GM18499 (cell line): ENCODE measurements at regions not wholly inside any gene's neighbourhood (a gene's known extent, or its start where the extent isn't known, plus 50 kb on each side); places are given as distances from the start of the nearest gene placed in this dataset.
"Not testable (repeated sequence)": the region's sequence is repeated elsewhere in the genome, so short reads cannot be mapped to it uniquely, and the experiment has no call there.

ENCODE experiments used
- ATAC-seq: cut with Tn5 transposase; IDR thresholded peaks from one replicate; pipeline ENCODE4 v1.9.1; 2021; ENCODE audit warnings: moderate number of reproducible peaks; ENCODE audit not compliant: insufficient read depth, unreplicated experiment

DNA sequence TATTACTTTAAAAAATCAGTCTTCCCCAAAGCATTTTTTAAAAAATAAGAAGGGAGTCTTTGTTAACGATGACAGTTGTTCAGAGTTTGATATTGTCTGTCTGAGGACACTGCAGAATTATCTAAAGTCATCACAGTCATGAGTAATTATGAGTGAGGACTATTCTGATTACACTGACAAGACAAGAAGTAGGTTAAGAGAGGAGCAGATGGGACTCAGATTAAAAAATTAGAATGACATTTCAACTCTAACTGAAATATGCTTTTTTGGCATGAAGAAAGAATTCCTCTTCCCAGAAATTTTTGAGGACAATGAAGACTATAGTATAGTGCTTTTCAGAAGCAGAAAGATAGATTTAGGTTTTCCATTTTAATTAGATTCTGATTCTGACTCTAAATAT lies 456.5 kb downstream of the EPHA7 start:
- no peak for ATAC-seq

DNA sequence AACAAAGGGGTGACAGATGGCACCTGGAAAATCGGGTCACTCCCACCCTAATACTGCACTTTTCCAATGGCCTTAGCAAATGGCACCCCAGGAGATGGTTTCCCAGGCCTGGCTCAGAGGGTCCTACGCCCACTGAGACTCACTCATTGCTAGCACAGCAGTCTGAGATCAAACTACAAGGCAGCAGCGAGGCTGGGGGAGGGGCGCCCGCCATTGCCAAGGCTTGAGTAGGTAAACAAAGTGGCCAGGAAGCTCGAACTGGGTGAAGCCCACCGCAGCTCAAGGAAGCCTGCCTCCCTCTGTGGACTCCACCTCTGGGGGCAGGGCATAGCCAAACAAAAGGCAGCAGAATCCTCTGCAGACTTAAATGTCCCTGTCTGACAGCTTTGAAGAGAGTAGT lies 467.2 kb downstream of the EPHA7 start:
- not testable (repeated sequence) for ATAC-seq

DNA sequence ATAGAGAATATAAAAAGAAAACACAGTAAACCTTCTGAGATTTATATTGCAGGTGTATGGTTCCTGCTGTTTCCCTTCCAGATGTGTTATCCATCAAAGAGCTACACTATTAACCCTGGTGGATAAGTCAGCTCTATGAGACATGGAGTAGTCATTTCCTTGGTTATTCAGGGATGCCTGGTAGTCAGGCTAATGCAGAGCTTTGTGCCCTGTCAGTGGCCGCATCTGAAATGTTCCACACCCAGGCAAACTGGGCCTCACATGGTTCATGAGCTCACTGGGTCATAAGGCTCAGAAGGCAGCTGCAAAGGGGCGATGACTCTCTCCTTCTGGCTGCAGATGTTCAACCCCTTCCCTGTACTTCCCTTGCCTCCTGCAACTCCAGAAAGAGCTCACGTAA lies 473.6 kb downstream of the EPHA7 start:
- no peak for ATAC-seq

DNA sequence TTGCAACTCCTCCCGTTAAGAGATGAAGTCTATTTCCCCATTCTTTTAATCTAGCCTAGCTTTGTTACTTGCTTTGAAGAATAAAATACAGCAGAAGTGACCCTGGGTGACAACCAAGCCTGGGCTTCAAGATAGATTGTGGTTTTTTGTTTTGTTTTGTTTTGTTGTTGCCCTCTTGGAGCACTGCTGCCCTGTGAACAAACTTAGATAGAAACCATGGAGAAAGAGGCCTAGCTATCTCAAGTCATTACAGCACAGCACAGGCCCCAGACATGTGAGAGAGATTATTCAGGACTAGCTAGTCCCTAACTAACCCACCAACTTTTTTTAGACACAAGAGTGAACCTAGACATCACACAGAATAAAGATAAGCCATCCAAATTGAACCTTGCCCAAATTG lies 475.2 kb downstream of the EPHA7 start:
- ATAC-seq = no peak

DNA sequence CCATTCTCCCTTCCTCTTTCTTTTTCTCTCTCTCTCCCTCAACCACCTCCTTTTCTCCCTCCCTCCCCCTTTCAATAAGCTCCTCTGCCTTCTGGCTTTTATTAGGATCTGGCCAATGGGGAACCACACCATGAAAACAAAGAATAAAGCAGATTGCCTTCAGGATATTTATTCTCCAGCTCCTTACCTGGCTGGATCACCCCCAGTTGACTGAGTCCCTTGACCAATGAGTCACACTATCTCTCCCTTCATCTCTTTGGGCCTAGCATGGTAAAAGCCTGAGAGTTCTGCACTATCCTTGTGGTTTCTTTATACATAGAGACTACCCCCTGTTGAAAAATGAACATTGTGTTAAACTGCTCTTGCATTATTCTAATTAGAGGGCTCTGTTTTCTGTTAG lies 476.8 kb downstream of the EPHA7 start:
- no peak for ATAC-seq

DNA sequence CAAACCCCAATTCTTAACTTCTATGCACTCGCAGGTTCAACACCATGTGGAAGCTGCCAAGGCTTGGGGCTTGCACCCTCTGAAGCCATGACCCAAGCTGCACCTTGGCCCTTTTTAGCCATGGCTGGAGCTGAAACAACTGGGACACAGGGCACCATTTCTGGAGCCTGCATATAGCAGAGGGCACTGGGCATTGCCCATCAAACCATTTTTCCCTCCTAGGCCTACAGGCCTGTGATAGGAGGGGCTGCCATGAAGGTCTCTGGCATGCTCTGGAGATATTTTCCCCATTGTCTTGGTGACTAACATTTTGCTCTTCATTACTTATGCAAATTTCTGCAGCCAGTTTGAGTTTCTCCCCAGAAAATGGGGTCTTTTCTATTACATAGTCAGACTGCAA lies 484.7 kb downstream of the EPHA7 start:
- no peak for ATAC-seq

DNA sequence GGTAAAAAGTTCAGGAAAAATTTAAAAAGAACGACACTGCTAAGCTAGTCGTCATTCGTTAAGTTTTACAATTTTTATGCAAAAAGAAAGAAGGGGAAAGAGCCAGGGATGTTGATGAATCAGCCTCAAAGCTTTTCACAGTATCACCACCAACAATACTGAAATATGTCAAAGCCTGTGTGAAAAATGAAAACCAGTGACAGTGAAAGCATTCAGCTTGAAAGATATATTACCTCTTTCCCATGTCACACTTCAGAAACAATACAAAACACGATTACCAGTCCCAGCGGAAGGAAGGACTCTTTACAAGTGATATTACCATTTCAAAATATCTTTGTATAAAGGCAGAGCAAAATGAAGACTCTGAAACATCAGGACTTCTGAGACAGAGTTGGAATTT lies 489.2 kb downstream of the EPHA7 start:
- ATAC-seq = no peak

DNA sequence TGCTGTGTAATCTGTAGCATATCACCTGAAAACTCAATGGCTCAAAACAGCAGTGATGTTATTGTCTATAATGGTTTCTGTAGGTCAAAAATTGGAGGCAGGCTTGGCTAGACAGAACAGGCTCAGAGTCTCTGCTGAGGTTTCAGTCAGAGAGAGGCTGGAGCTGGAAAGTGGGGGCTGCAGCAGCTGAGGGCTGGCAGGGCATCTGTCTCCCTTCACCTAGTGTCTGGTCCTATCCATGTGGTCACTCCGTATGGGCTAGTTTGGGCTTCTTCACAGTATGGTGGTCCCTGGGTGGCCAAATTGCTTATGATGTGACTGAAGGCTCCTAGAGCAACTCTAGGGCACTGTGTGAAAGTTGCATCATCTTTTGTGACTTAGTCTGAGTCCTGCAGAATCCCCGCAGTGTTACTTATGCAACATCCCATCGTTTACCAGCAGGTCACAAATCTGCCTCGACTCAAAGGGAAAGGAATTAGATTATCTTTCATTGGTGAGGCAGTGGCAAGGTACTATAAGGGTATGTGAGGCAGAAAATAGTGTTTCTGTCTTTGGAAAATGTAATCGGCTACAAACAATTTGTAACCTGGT lies 497.0 kb downstream of the EPHA7 start:
- ATAC-seq = no peak

DNA sequence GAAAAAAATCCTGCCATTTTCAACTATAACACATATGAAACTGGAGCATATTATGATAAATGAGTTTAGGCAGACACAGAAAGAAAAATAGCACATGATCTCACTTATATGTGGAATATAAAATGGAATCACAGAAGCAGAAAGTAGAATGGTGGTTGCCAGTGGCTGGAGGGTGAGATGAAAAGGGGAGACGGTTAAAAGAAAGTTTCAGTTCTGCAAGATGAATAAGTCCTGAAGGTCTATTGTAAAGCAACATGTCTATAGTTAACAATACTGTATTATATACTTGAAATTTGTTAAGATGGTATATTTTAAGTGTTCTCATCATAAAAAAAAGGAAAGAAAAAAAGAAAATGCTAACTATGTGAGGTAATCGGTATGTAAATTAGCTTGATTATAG lies 503.9 kb downstream of the EPHA7 start:
- ATAC-seq = no peak

DNA sequence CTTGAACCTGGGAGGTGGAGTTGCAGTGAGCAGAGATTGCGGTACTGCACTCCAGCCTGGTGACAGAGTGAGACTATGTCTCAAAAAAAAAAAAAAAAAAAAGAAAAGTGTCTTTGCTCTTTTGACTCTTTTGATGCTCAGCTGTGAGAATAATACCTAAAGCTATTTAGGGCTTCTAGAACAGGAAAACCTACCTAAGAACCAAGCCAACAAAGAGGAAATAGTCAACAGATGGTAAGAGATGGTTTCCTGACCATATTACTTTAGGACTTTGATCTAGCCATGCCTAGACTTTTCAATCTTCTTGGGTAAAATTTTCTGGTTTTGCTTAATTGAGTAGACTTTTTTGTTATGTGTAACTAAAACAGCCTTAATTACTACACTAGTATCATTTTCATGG lies 508.1 kb downstream of the EPHA7 start:
- ATAC-seq = no peak

DNA sequence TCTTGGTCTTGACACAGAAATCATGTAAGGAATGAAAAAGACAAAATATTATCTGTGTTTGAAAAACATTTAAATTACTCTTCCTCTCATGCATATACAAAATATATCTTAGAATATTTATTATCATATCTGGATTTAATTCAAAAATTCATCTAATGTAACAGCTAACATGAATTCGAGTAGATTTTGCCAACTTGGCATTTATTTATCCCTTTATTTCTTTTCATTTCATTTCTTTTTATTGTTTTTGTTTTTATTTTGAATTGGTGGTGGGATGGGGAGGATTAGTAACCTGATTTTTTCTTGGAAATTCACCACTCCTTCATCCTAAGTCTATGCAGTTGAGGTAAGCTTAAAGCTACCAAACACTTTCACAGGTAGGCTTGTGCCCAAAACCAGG lies 508.7 kb downstream of the EPHA7 start:
- no peak for ATAC-seq

DNA sequence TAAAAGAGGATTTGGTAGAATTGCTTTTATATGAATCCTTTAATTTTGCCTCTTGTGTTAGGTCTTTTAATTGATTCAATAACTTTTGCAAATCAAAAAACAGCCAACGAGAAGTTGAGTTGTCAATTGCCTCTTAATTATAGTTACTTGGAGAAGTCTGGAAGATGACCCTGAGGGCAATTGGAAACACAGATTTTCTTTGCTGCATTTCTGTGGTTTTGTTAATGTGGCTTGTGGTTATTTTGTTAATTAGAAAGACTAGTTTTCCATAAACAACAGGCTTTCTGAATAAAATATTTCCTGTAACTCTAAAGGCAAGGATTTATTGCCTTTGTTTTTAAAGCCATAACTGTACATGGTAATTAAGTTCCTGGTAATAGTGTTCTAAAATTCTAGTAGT lies 513.0 kb downstream of the EPHA7 start:
- ATAC-seq = no peak

DNA sequence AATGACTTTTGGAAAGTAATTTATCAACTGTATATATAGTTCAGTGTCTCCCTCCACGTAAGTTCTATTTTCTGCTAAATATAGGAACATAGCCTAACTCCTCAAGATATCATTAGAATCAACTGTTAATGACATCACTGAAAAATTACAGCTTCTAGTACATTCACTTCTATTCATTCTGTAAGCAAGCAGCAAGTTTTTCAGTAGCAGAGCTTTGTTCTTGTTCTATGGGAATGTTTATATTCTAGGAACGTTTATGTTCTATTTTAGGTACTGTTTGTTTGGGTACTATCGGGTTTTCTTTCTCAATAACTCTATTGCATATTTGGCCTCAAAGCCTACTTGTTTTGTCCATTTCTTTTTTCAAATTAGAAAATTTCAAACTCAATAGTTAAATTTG lies 525.6 kb downstream of the EPHA7 start:
- ATAC-seq = no peak

DNA sequence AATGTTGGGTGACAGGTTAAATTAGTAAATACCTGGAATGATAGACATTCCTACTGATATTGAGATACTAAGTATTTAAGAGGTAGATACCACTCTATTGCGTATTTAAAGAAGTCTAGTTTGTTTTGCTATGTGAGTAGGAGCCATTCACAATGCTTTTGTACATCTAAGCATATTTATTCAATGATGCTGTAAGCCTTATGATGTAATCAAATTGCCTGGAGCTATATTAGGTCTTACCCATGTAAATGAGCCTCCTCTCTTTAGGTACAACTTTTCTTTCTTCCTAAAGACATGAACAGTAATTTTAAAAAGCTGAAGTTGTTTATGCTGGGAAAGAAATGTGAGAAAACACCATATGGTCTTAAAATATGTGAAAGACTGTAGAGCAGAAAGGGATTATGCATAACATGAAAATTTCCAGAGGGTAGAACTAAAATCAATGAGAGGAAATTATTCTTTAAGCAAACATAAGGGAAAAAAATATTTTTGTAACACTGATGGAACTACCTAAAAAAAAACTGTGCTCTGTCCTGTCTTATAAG lies 526.7 kb downstream of the EPHA7 start:
- ATAC-seq = no peak

DNA sequence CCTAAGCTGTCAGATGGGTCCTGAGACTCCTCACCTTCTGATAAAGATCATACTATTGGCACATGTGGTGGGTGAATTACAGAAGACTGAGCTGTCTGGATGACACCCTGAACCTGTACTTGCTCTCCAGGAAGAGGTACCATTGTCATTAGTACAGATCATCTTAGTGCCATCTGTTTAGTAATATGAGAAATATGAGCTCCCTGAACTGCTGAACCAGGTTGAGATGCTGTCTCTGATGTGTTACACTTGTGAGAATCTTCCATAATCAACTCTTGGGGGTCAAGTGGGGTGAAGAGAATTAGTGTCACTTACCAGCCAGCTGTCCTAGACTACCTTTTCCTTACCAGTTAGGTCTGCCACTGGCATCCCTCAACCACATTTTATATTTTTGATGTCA lies 531.0 kb downstream of the EPHA7 start:
- ATAC-seq = no peak

DNA sequence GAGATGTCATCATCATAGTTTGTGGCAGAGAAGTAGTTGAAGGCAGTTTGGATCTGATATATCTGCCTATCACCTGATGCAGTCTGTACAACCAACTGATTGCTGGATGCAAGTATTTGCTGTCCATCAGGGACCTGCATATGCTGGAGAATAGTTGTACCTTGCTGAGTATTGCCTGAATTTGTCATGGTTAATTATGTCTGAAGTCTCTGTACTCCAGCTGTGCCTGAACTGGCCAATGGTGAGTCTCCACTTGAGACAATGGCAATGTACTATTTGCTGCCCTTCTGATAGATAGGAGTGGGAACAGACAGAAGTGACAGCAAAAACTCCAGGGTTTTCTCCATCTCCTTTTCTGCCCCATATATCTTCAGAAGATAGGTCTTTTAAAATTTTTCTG lies 531.5 kb downstream of the EPHA7 start:
- ATAC-seq = no peak

DNA sequence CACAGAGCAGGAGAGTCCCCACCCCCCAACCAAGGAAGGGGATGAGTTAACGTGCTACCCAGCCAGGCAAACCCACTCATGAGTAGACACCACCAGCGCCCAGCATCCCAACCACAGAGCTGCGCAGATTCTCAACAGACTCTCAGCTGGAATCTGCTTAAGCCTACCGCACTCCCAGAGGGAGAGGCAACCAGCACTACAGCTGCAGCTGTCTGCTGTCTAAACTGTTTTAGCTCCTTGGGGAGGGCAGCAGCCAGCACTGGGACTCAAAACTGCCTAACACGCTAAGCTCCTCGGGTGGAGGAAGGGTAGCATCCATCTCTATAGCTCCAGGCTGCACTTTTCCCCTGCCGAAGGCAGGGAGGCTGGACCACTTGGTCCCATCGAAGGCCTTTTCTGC lies 539.8 kb downstream of the EPHA7 start:
- no peak for ATAC-seq

DNA sequence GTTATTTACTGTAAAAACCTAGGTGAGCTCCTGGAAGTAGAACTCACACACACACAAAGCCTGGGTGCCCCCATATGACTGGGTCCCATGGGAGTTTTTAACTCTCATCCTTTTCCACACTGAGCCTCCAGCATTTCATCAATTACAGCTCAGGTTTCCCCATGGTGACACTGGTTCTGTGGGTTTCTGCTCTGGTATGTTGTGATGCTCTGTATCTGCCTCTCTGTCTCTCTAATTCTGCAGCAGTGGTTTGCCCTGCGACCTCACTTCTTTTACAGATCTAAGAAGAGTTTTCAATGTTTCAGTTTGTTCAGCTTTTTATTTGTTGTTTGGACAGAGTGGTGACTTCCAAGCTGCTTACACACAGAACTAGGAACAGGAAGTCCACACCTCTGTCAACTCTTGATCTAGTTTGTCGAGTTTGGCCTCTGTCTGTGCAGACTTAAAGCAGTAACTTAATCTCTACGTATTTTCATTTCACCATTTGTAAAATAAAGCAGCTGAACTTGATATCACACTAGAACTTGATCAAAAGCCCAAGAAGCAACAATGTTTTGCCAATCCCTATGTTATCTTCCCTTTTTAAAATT lies 554.3 kb downstream of the EPHA7 start:
- no peak for ATAC-seq

DNA sequence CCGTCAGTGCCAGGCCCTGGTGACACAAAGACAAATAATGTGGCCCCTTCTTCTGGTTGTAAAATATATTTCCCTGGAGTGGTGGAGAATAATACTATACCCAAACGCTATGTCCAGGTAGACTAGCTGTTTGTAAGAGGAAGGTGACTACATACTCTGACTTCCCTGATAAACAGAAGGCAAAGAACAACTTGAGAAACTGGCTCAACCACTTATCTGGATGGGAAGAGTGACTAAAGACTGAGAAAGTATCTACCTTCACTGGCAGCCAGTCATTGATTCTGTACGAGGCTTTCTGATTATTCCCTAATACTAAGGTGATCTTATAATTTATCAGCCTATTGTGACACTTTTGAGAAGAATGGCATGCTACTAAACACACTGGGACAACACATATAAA lies 569.7 kb downstream of the EPHA7 start:
- no peak for ATAC-seq

DNA sequence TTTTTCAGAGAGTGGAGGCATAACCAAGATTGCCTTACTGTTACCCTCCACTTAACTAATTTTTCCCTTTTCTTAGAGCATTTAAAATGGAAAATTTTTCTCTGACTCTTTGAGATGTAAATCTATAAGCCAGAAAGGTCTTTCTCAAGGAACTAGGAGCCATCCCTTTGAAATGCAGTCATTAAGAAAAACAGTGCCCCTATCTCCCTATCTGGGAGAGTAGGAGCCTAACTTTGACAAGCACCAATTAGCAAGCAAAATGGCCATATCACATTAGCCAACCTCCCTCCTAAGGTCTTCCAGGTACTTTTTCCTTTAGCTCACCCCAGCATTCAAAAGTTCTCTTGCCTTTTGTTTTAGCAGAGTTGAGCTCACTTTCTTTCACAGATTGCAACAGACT lies 570.5 kb downstream of the EPHA7 start:
- ATAC-seq = no peak

DNA sequence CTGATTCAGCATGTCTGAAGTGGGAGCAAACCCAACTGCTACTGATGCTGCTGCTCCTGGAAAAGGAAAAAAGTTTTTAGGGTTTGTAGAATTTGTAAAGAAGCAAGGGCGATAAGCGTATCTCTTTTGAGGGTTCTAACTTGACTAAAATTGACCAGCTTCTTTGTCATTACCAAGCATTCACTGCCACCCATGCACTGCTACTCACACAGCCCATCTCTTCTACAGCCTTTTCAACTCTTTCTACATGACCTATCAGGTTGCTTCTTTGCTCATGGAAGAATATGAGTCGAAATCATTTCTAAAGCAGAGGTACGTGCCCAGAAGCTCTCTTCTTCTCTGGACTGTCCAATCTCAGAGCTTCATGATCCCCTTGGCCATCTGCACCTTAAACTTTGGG lies 570.9 kb downstream of the EPHA7 start:
- ATAC-seq = no peak

DNA sequence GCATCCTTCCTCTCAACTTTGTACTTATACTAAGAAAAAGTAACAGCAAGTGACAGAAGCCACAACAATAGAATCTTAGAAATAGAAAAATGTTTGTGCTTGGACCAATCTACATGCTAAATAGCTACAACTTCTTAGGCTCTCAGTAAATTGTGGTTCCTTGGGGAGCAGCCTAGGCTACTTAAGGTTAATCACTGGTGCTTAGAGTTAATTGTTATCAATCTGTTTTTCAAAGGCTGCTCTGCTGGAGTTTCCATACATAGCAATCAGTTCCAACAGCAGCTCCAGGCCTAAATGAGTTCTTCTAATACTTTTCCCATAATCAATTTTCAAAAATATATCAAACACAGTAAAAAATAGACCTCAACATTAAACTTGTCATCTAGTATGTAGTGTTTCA lies 571.4 kb downstream of the EPHA7 start:
- no peak for ATAC-seq
